ENCODE measurements at regions not wholly inside any gene's neighbourhood (a gene's known extent, or its start where the extent isn't known, plus 50 kb on each side); places are given as distances from the start of the nearest gene placed in this dataset.

DNA sequence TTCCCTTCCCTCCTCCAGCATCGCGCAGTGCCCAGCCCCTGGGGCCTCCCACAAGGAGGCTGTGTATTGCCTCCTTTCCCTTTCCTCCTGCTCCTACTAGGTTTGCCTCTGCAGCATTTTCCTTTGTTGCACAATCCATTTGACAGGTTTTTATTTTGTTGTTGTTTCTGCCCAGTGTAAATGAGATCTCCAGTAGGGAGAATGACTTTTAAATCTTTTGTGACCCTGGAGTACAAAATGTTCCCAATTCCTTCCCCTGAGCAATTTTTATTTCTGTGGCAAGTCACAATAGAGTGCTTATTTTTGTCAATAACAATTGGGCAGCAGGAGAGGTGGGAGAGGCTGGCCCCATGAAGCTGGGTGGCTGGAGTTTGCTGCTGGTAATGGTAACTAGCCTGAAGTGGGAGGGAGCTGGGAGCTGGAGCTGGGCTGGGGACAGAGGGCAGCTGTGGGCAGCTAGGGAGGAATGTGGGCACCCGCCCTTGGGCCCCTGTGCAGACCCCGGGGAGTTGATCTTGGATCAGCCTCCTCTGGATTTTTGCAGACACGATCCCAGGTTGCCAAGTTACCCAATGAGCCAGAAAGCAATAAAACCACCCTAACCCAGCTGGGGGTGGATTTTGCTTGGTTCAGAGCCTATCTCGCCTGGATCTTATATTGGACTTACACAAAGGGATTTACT lies 160.1 kb downstream of the KTN1 start:
- no peak for TF ChIP-seq POLR2A (IDR thresholded peaks at IDR 0.05)
- TF ChIP-seq, protein P1, sequence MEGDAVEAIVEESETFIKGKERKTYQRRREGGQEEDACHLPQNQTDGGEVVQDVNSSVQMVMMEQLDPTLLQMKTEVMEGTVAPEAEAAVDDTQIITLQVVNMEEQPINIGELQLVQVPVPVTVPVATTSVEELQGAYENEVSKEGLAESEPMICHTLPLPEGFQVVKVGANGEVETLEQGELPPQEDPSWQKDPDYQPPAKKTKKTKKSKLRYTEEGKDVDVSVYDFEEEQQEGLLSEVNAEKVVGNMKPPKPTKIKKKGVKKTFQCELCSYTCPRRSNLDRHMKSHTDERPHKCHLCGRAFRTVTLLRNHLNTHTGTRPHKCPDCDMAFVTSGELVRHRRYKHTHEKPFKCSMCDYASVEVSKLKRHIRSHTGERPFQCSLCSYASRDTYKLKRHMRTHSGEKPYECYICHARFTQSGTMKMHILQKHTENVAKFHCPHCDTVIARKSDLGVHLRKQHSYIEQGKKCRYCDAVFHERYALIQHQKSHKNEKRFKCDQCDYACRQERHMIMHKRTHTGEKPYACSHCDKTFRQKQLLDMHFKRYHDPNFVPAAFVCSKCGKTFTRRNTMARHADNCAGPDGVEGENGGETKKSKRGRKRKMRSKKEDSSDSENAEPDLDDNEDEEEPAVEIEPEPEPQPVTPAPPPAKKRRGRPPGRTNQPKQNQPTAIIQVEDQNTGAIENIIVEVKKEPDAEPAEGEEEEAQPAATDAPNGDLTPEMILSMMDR (IDR thresholded peaks at IDR 0.05), result no peak

All from thyroid gland (tissue), 4 donors.